K562 (cell line): ENCODE measurements at regions not wholly inside any gene's neighbourhood (a gene's known extent, or its start where the extent isn't known, plus 50 kb on each side); places are given as distances from the start of the nearest gene placed in this dataset.

Experiments
- MAFF ChIP-seq: IDR thresholded peaks from 2 replicates; pipeline ENCODE4 v1.6.1; 2012; ENCODE audit warnings: low read length, improper control_type of control experiment
- MEF2D ChIP-seq: conservative IDR thresholded peaks from 2 replicates; pipeline ENCODE4 v1.6.1; 2016; ENCODE audit warnings: low read depth, missing genetic modification characterization, missing compliant biosample characterization
- OTX1 ChIP-seq: fragments of 450-650 bp; formaldehyde crosslinking; IDR thresholded peaks from 2 replicates; pipeline ENCODE4 v1.4.0; 2022; ENCODE audit warnings: mild to moderate bottlenecking
- RREB1 ChIP-seq: fragments of 250-450 bp; sonication (Bioruptor Pico); IDR thresholded peaks from 2 replicates; pipeline ENCODE4 v1.4.0; 2020
- TARDBP ChIP-seq: fragments of 450-650 bp; IDR thresholded peaks from 2 replicates; pipeline ENCODE4 v1.6.1; 2016
- TCF3 ChIP-seq: sonication (generic); formaldehyde crosslinking; IDR thresholded peaks from 2 replicates; pipeline ENCODE4 v1.4.0; 2020; ENCODE audit warnings: mild to moderate bottlenecking, missing genetic modification reagents
- TCFL5 ChIP-seq: fragments of 250-450 bp; sonication (Bioruptor Pico); conservative IDR thresholded peaks from 2 replicates; pipeline ENCODE4 v1.6.1; 2021; ENCODE audit warnings: mild to moderate bottlenecking, moderate library complexity, matching md5 sums
- THAP7 ChIP-seq: fragments of 250-450 bp; sonication (Bioruptor Pico); IDR thresholded peaks from 2 replicates; pipeline ENCODE4 v1.5.0; 2021
- TRIM24 ChIP-seq, 2 experiments: fragments of 450-650 bp; IDR thresholded peaks; 2 replicates each; pipeline ENCODE4 v1.6.1; 2016
- YY1 ChIP-seq, 3 experiments: IDR thresholded peaks; 2 replicates each; pipeline ENCODE4 v1.6.1; 2011; ENCODE audit warnings: low read length in 2 of 3, mild to moderate bottlenecking in 2 of 3, moderate library complexity in 2 of 3, borderline replicate concordance in 1 of 3, control low read depth in 1 of 3, low read depth in 1 of 3; ENCODE audit not compliant: insufficient read depth in 3 of 3, insufficient replicate concordance in 2 of 3, control insufficient read depth in 1 of 3, insufficient read length in 1 of 3; ENCODE audit errors: extremely low read depth in 1 of 3
- ZC3H11A ChIP-seq: IDR thresholded peaks from 2 replicates; pipeline ENCODE4 v1.6.1; 2012; ENCODE audit warnings: low read depth, low read length, improper control_type of control experiment
- ZNF398 ChIP-seq: fragments of 250-450 bp; sonication (Bioruptor Pico); IDR thresholded peaks from 2 replicates; pipeline ENCODE4 v1.8.0; 2021; ENCODE audit warnings: moderate library complexity, mild to moderate bottlenecking, inconsistent platforms

GRCh38 chr13:64274481-64275217 is 2859.0 kb upstream of the PCDH20 start (continued):
- peak; percentile 99 for TF ChIP-seq ZNF398
- peak; percentile 74; the same call in 1 of the 2 replicates for TF ChIP-seq OTX1 (CRISPR knock-in tag)
- no peak for TF ChIP-seq ZC3H11A
- TF ChIP-seq THAP7: no peak
- TF ChIP-seq RREB1 (CRISPR knock-in tag): peak; percentile 97
- peak; percentile 93 for TF ChIP-seq TCF3 (CRISPR knock-in tag)
- TF ChIP-seq TARDBP: no peak
- TF ChIP-seq MAFF: no peak
- TF ChIP-seq YY1 (IDR thresholded peaks at IDR 0.05; ENCODE audit: borderline replicate concordance in 1 of 3, control insufficient read depth in 1 of 3, extremely low read depth in 1 of 3, insufficient read depth in 3 of 3, insufficient read length in 1 of 3, insufficient replicate concordance in 2 of 3, low read depth in 1 of 3, low read length in 2 of 3): no peak
- TF ChIP-seq TCFL5 (CRISPR knock-in tag): peak; percentile 99
- TF ChIP-seq MEF2D: peak; percentile 98
- peak; percentile 85 to 86 for TF ChIP-seq TRIM24 (IDR thresholded peaks at IDR 0.05)
